ENCODE measurements at regions not wholly inside any gene's neighbourhood (a gene's known extent, or its start where the extent isn't known, plus 50 kb on each side); places are given as distances from the start of the nearest gene placed in this dataset.

DNA sequence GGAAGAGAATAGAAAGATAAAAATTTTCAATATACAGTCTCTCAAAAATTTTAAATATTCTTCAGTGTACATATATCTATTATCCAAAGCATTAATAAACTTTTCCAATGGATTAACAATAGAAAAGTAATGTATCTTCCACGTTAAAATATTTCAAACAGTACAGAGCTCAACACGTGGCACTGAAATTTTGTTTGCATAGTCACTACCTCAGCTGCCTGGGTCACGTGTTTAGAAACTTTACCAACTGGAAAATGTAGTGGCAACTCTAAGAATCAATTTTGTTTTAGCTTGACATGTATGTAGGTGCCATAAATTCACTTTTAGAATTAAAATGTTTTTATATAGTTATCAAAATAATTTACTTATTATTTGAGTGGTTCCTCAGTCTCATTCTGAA lies 85.3 kb downstream of the CNTN3 start:
- no peak for DNase-seq
- H3K4me1 ChIP-seq, result no peaks in the 10 kb centered on the region
- WGBS, 2 donors, result 35 to 48% methylated on average over 3 of the region's 3 CpGs
- peaks cover 0 to 5% (median 0%) of the 10 kb centered on the region in 3 donors for H3K9me3 ChIP-seq
- H3K4me3 ChIP-seq, result no peak overlapping the region
- TF ChIP-seq, protein P1, sequence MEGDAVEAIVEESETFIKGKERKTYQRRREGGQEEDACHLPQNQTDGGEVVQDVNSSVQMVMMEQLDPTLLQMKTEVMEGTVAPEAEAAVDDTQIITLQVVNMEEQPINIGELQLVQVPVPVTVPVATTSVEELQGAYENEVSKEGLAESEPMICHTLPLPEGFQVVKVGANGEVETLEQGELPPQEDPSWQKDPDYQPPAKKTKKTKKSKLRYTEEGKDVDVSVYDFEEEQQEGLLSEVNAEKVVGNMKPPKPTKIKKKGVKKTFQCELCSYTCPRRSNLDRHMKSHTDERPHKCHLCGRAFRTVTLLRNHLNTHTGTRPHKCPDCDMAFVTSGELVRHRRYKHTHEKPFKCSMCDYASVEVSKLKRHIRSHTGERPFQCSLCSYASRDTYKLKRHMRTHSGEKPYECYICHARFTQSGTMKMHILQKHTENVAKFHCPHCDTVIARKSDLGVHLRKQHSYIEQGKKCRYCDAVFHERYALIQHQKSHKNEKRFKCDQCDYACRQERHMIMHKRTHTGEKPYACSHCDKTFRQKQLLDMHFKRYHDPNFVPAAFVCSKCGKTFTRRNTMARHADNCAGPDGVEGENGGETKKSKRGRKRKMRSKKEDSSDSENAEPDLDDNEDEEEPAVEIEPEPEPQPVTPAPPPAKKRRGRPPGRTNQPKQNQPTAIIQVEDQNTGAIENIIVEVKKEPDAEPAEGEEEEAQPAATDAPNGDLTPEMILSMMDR (IDR thresholded peaks at IDR 0.05), result no peak
- TF ChIP-seq POLR2A (IDR thresholded peaks at IDR 0.05), result no peak
- no peaks in the 10 kb centered on the region for H3K27me3 ChIP-seq
- intact Hi-C loops (cut with DNase I), result no loop called here
- no peaks in the 10 kb centered on the region for H3K36me3 ChIP-seq
- no peak overlapping the region for H3K27ac ChIP-seq

DNA sequence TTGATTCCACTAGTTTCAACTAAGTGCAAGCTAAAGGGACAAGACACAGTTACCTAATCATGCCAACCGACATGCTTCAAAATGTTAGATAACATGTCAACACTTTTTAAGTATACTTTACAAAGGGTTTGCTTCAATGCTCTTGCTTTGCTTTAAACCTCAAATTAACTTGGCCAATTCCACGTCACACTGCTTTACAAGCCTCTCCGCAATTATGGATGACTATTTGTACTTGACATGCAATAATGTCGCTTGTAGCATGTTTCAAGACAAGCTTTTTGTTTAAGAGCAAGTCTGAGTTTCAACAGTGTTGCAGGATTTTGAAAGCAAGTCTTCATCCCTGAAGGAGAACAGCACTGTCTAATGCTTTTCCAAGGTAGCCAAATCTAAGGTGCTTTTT lies 86.9 kb downstream of the CNTN3 start:
- Histone ChIP-seq H3K4me3 (no peak overlapping the region), H3K27ac (no peak overlapping the region), H3K36me3 (no peaks in the 10 kb centered on the region), H3K4me1 (no peaks in the 10 kb centered on the region), H3K27me3 (no peaks in the 10 kb centered on the region), H3K9me3 (peaks cover 0 to 5% (median 0%) of the 10 kb centered on the region in 3 donors)
- TF ChIP-seq, protein P1 (IDR thresholded peaks at IDR 0.05), result no peak
- TF ChIP-seq POLR2A (IDR thresholded peaks at IDR 0.05), result no peak
- DNase-seq, result no peak
- intact Hi-C loops (cut with DNase I), result no loop called here
- 57 to 76% methylated on average over 4 of the region's 4 CpGs for WGBS, 2 donors

DNA sequence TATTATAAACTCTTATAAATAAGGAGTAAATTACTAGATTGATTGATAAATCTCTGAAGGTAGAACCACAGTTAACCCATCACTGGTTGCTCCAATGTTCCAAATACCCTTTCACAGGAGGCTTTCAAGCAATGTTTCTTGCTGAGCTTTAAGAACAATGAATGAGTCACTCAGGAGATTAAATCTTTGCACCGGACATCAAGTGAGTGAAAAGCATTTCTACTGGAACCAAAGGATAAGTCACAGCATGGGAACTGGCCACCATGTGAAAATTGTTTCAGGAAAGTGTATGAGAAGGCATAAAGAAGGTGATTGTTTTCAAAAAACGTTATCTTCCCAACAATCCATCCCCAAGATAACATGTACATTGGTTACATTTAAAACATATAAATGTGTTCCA lies 90.6 kb downstream of the CNTN3 start:
- Histone ChIP-seq H3K4me3 (no peak overlapping the region), H3K4me1 (no peaks in the 10 kb centered on the region), H3K9me3 (no peaks in the 10 kb centered on the region), H3K27me3 (no peaks in the 10 kb centered on the region), H3K36me3 (no peaks in the 10 kb centered on the region), H3K27ac (no peak overlapping the region)
- TF ChIP-seq POLR2A (IDR thresholded peaks at IDR 0.05), result no peak
- TF ChIP-seq, protein P1 (IDR thresholded peaks at IDR 0.05), result no peak
- DNase-seq, result no peak
- 42 to 46% methylated on average over 2 of the region's 2 CpGs for WGBS, 2 donors
- intact Hi-C loops (cut with DNase I), result no loop called here

DNA sequence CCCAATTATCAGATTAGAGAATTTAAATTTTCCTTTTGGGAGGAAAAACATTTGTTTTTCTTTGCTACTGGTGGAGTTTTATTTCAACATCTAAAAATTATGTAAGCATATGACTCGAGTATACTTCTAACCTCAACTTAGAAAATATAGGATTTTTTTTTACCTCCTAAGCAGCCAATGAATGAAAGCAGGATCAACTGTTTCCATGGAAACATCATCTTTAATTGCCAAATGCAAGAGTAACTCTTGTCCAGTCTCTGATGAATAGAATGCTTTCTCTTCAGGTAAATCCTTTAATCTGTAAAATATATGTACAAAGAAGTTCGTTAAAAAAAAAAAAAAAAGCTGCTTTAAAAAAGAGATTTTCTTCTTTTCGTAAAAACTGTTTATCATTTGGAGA lies 93.6 kb downstream of the CNTN3 start:
- Histone ChIP-seq H3K27ac (no peak overlapping the region), H3K4me3 (no peak overlapping the region), H3K27me3 (no peaks in the 10 kb centered on the region), H3K36me3 (no peaks in the 10 kb centered on the region), H3K4me1 (no peaks in the 10 kb centered on the region), H3K9me3 (no peaks in the 10 kb centered on the region)
- intact Hi-C loops (cut with DNase I), result no loop called here
- 50 to 58% methylated on average over 3 of the region's 3 CpGs for WGBS, 2 donors
- no peak for DNase-seq
- no peak for TF ChIP-seq POLR2A (IDR thresholded peaks at IDR 0.05)
- TF ChIP-seq, protein P1 (IDR thresholded peaks at IDR 0.05), result no peak

DNA sequence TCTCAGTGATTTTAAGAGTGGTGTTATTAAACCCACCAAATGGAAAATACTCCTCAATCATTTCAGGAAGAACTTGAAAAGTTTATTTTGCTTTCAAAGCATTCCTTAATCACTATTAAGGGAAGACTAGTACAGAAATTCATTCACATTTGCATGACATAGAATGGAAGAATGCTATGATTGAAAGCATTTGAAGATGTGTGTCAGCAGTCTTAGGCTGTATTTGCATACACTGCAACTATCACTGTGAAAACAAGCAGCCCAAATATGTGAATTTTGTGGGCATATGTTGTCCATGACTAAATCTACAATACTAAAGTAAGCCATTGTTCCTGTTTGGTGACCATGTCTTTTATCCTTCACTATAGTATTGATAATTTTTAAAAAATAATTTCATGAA lies 95.8 kb downstream of the CNTN3 start:
- TF ChIP-seq, protein P1 (IDR thresholded peaks at IDR 0.05), result no peak
- TF ChIP-seq POLR2A (IDR thresholded peaks at IDR 0.05), result no peak
- Histone ChIP-seq H3K27ac (no peak overlapping the region), H3K36me3 (no peaks in the 10 kb centered on the region), H3K4me1 (no peaks in the 10 kb centered on the region), H3K9me3 (no peaks in the 10 kb centered on the region), H3K4me3 (no peak overlapping the region), H3K27me3 (no peaks in the 10 kb centered on the region)
- intact Hi-C loops (cut with DNase I), result no loop called here
- no peak for DNase-seq

Data from esophagus squamous epithelium (tissue), 5 donors.